Lung (tissue), 11 donors: ENCODE measurements at regions not wholly inside any gene's neighbourhood (a gene's known extent, or its start where the extent isn't known, plus 50 kb on each side); places are given as distances from the start of the nearest gene placed in this dataset.

ENCODE experiments used
- ATAC-seq: fragments of 200-7000 bp; cut with Tn5 transposase; one replicate; pipeline ENCODE4 v1.9.1; 2020; ENCODE audit warnings: moderate number of reproducible peaks; ENCODE audit not compliant: insufficient read depth, low FRiP score
- DNase-seq, 3 donors: peaks; one replicate each; pipeline ENCODE4 v3.0.0-alpha.2; 2013 to 2017
- H3K27ac ChIP-seq, 2 donors: one replicate each; pipeline ENCODE4 v1.5.1; 2013; ENCODE audit warnings: mild to moderate bottlenecking in 2 of 2, moderate library complexity in 2 of 2, control low read depth in 1 of 2, inconsistent platforms in 1 of 2, low read depth in 1 of 2, low read length in 1 of 2
- H3K27me3 ChIP-seq, 3 donors: one replicate each; pipeline ENCODE4 v1.5.1; 2013; ENCODE audit warnings: low read length in 2 of 3; ENCODE audit not compliant: control insufficient read depth in 3 of 3, insufficient read depth in 3 of 3
- H3K36me3 ChIP-seq, 4 donors: one replicate each; pipeline ENCODE4 v1.5.1; 2013; ENCODE audit warnings: low read length in 4 of 4, mild to moderate bottlenecking in 1 of 4, moderate library complexity in 1 of 4; ENCODE audit not compliant: control insufficient read depth in 4 of 4, insufficient read depth in 4 of 4
- H3K4me1 ChIP-seq, 5 donors: one replicate each; pipeline ENCODE4 v1.5.1; 2013; ENCODE audit warnings: low read length in 5 of 5, mild to moderate bottlenecking in 2 of 5, moderate library complexity in 1 of 5; ENCODE audit not compliant: control insufficient read depth in 5 of 5, insufficient read depth in 5 of 5
- H3K4me3 ChIP-seq: one replicate; pipeline ENCODE4 v1.5.1; 2013; ENCODE audit warnings: mild to moderate bottlenecking, control low read depth, moderate library complexity
- H3K9ac ChIP-seq, 2 donors: one replicate each; pipeline ENCODE4 v1.5.1; 2013; ENCODE audit warnings: low read length in 2 of 2, control low read depth in 1 of 2; ENCODE audit not compliant: insufficient read depth in 1 of 2
- H3K9me3 ChIP-seq, 4 donors: one replicate each; pipeline ENCODE4 v1.5.1; 2013; ENCODE audit warnings: low read length in 3 of 4, mild to moderate bottlenecking in 1 of 4, moderate library complexity in 1 of 4; ENCODE audit not compliant: control insufficient read depth in 4 of 4, insufficient read depth in 3 of 4
- CTCF ChIP-seq: IDR thresholded peaks from 2 replicates; pipeline ENCODE4 v1.5.1; 2012; ENCODE audit warnings: mild to moderate bottlenecking; ENCODE audit errors: control extremely low read depth, extremely low read depth
- WGBS, 2 donors: extraction: QIAGEN DNeasy Blood & Tissue Kit; methylation state at CpG; one replicate each; pipeline ENCODE4 v1.1.7; 2013; 5-methylcytosine and 5-hydroxymethylcytosine counted together
- donor health status: control.
- donor health status: control.
- donor health status: Bipolar disorder and iron deficiency.
- donor health status: healthy.
- donor health status: DM: yes; HTN: yes; CAD: no.

- H3K9me3 ChIP-seq: no peaks in the 10 kb centered on the region
- no peaks in the 10 kb centered on the region for H3K36me3 ChIP-seq
- H3K9ac ChIP-seq: no peak overlapping the region
- DNase-seq (no peak), ATAC-seq (no peak)
- H3K4me3 ChIP-seq: no peak overlapping the region
- WGBS, 2 donors: 82 to 85% methylated on average over 1 of the region's 1 CpG
- no peak for TF ChIP-seq CTCF
- H3K4me1 ChIP-seq: peaks cover 0 to 17% (median 0%) of the 10 kb centered on the region in 5 donors
- no peaks in the 10 kb centered on the region for H3K27me3 ChIP-seq
- H3K27ac ChIP-seq: no peak overlapping the region
Measured at GRCh38 chr4:99710681-99711345, 53.2 kb upstream of the C4orf54 start.

GRCh38 chr4:99710020-99710419, 52.4 kb upstream of the C4orf54 start:
- H3K9ac ChIP-seq: no peak overlapping the region
- H3K4me1 ChIP-seq: peaks cover 0 to 15% (median 0%) of the 10 kb centered on the region in 5 donors
- H3K27me3 ChIP-seq: no peaks in the 10 kb centered on the region
- DNase-seq (no peak), ATAC-seq (no peak)
- no peaks in the 10 kb centered on the region for H3K9me3 ChIP-seq
- H3K27ac ChIP-seq: no peak overlapping the region
- no peaks in the 10 kb centered on the region for H3K36me3 ChIP-seq
- no peak overlapping the region for H3K4me3 ChIP-seq
- TF ChIP-seq CTCF: no peak

GRCh38 chr4:99708551-99708950, 50.9 kb upstream of the C4orf54 start:
- no peak for TF ChIP-seq CTCF
- Histone ChIP-seq H3K4me3 (no peak overlapping the region), H3K27me3 (no peaks in the 10 kb centered on the region), H3K4me1 (peaks cover 0 to 6% (median 0%) of the 10 kb centered on the region in 5 donors), H3K36me3 (no peaks in the 10 kb centered on the region), H3K9me3 (peaks cover 0 to 2% (median 0%) of the 10 kb centered on the region in 4 donors), H3K9ac (no peak overlapping the region), H3K27ac (no peak overlapping the region)
- ATAC-seq: no peak
- no peak for DNase-seq
